CD4-positive, alpha-beta memory T cell (primary cell): ENCODE measurements at regions not wholly inside any gene's neighbourhood (a gene's known extent, or its start where the extent isn't known, plus 50 kb on each side); places are given as distances from the start of the nearest gene placed in this dataset.
A peak's percentile ranks its signal among the peaks of the same experiment; 100 is the strongest.
"Not testable (repeated sequence)": the region's sequence is repeated elsewhere in the genome, so short reads cannot be mapped to it uniquely, and the experiment has no call there.

Source experiments
- CTCF ChIA-PET: fragments of 350-600 bp; sonication (Branson Sonifier 250); formaldehyde crosslinking; loops from one replicate; lab custom pipeline; 2021; ENCODE audit warnings: inconsistent platforms; ENCODE audit not compliant: partially characterized antibody; lab: Charles Lee
- POLR2A ChIA-PET: fragments of 350-600 bp; sonication (Branson Sonifier 250); formaldehyde crosslinking; loops from one replicate; lab custom pipeline; 2021; ENCODE audit not compliant: partially characterized antibody; lab: Charles Lee
- DNase-seq, 5 donors: peaks; one replicate each; pipeline versions ENCODE4 v3.0.0 to v3.0.0-alpha.2; 2020 to 2022; ENCODE audit warnings: mixed read lengths in 1 of 5
- H3K27ac ChIP-seq: one replicate; pipeline ENCODE4 v1.7.0; 2013; ENCODE audit warnings: low read depth, low read length
- H3K27me3 ChIP-seq: 2 replicates; pipeline ENCODE4 v1.7.0; 2013; ENCODE audit warnings: mild to moderate bottlenecking, low read length, moderate library complexity; ENCODE audit not compliant: insufficient read depth
- H3K36me3 ChIP-seq: 2 replicates; pipeline ENCODE4 v1.7.0; 2013; ENCODE audit warnings: mild to moderate bottlenecking, low read length, moderate library complexity; ENCODE audit not compliant: insufficient read depth
- H3K4me1 ChIP-seq: 2 replicates; pipeline ENCODE4 v1.7.0; 2013; ENCODE audit warnings: mild to moderate bottlenecking, low read length, moderate library complexity; ENCODE audit not compliant: insufficient read depth
- H3K4me3 ChIP-seq, 2 donors: one replicate each; pipeline ENCODE4 v1.7.0; 2013; ENCODE audit warnings: low read length in 2 of 2, mild to moderate bottlenecking in 1 of 2
- H3K9me3 ChIP-seq, 2 donors: one replicate each; pipeline ENCODE4 v1.7.0; 2013; ENCODE audit warnings: low read length in 2 of 2, control low read depth in 1 of 2; ENCODE audit not compliant: control insufficient read depth in 1 of 2
- H3K27ac Mint-ChIP-seq, 7 donors: one replicate each; pipeline ENCODE4 v1.8.0; 2020 to 2021; ENCODE audit warnings: mixed read lengths in 7 of 7, mild to moderate bottlenecking in 6 of 7, inconsistent platforms in 3 of 7, moderate library complexity in 3 of 7
- H3K27me3 Mint-ChIP-seq, 2 donors: one replicate each; pipeline ENCODE4 v1.8.0; 2020 to 2021; ENCODE audit warnings: mixed read lengths in 2 of 2
- H3K36me3 Mint-ChIP-seq, 2 donors: one replicate each; pipeline ENCODE4 v1.8.0; 2020 to 2021; ENCODE audit warnings: mixed read lengths in 2 of 2, inconsistent platforms in 1 of 2, mild to moderate bottlenecking in 1 of 2
- H3K4me1 Mint-ChIP-seq, 4 donors: one replicate each; pipeline ENCODE4 v1.8.0; 2020 to 2021; ENCODE audit warnings: mixed read lengths in 4 of 4, mild to moderate bottlenecking in 1 of 4
- H3K4me3 Mint-ChIP-seq, 8 donors: one replicate each; pipeline ENCODE4 v1.8.0; 2020 to 2021; ENCODE audit warnings: mixed read lengths in 8 of 8, mild to moderate bottlenecking in 7 of 8, moderate library complexity in 6 of 8, inconsistent platforms in 3 of 8
- H3K9me3 Mint-ChIP-seq, 8 donors: one replicate each; pipeline ENCODE4 v1.8.0; 2020 to 2021; ENCODE audit warnings: mixed read lengths in 8 of 8, mild to moderate bottlenecking in 5 of 8, inconsistent platforms in 3 of 8, moderate library complexity in 1 of 8
- intact Hi-C: fragments of 100-400 bp; cut with micrococcal nuclease; formaldehyde crosslinking; loops from one replicate; pipeline ENCODE4 v1.15.1; 2023

DNA sequence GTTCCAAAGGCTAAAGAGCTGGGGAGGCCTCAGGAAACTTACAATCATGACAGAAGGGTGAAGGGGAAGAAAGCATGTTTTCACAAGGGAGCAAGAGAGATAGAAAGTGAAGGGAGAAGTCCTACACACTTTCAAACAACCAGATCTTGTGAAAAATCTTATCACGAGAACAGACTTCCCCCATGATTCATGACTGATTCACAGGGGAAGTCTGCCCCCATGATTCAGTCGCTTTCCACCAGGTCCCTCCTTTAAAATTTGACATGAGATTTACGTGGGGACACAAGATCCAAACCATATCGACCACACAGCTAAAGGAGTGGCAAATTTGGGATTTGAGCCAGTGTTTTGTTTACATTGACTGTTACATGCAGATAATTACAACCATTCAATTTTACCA, 971.1 kb upstream of the HS3ST1 start:
- H3K4me3 Mint-ChIP-seq, result no peak overlapping the region
- H3K4me3 ChIP-seq, result no peak overlapping the region
- no peaks in the 10 kb centered on the region for H3K4me1 ChIP-seq
- DNase-seq, result no peak
- H3K9me3 ChIP-seq, result no peaks in the 10 kb centered on the region
- H3K9me3 Mint-ChIP-seq, result peaks cover 2 to 11% (median 4%) of the 10 kb centered on the region in 8 donors
- H3K27ac Mint-ChIP-seq, result no peak overlapping the region
- H3K36me3 ChIP-seq, result no peaks in the 10 kb centered on the region
- H3K27ac ChIP-seq, result no peak overlapping the region
- H3K4me1 Mint-ChIP-seq, result no peaks in the 10 kb centered on the region
- intact Hi-C loops, result no loop called here
- H3K36me3 Mint-ChIP-seq, result no peaks in the 10 kb centered on the region
- no peaks in the 10 kb centered on the region for H3K27me3 ChIP-seq
- no peaks in the 10 kb centered on the region for H3K27me3 Mint-ChIP-seq
- ChIA-PET POLR2A (no interaction called here), CTCF (no interaction called here)

DNA sequence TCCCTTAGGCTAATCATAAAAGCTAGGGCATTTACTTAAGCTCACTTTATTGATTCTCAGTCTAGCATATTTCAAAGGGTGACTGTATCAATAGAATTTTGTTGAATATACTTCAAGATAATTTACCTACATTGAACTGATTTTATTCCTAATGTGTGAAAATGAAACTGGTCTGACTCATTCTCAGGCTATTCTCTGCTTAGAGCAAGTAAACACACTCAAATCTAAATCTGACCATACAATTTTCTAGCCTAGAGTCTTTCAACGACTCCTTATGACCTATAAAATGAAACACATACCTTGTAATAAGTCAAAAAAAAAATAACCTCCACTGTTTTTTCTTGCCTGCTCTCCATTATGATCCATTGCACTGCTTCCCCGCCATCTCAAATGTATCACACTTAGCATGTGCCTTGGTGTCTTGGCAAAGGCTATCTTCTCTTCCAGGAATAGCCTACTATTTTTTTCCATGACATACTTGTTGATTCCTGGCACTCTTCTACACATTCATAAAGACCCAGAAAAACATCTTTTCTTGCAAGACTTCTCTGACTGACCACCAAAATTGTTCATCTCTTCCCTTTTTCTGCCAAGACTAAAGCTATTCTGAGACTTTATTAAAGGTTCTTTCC, 965.1 kb upstream of the HS3ST1 start:
- Histone ChIP-seq H3K27me3 (no peaks in the 10 kb centered on the region), H3K4me3 (no peak overlapping the region), H3K4me1 (no peaks in the 10 kb centered on the region), H3K9me3 (no peaks in the 10 kb centered on the region), H3K36me3 (no peaks in the 10 kb centered on the region), H3K27ac (no peak overlapping the region)
- Mint-ChIP-seq H3K27me3 (no peaks in the 10 kb centered on the region), H3K4me3 (no peak overlapping the region), H3K27ac (no peak overlapping the region), H3K36me3 (no peaks in the 10 kb centered on the region), H3K9me3 (peaks cover 0 to 9% (median 4%) of the 10 kb centered on the region in 8 donors), H3K4me1 (no peaks in the 10 kb centered on the region)
- ChIA-PET POLR2A (no interaction called here), CTCF (no interaction called here)
- DNase-seq, result no peak
- intact Hi-C loops, result no loop called here

DNA sequence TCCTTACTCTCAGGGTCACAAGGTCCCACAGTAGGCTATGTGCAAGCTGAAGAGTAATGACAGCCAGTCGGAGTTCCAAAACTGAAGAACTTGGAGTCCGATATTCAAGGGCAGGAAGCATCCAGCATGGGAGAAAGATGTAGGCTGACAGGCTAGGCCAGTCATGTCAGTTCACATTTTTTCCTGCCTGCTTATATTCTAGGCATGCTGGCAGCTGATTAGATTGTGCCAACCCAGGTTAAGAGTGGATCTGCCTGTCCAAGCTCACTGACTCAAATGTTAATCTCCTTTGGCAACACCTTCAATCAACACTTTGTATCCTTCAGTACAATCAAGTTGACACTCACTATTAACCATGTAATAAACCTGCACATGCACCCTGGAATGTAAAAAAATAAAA, 960.9 kb upstream of the HS3ST1 start:
- intact Hi-C loops, result no loop called here
- Histone ChIP-seq H3K9me3 (no peaks in the 10 kb centered on the region), H3K4me1 (no peaks in the 10 kb centered on the region), H3K4me3 (no peak overlapping the region), H3K27me3 (no peaks in the 10 kb centered on the region), H3K36me3 (no peaks in the 10 kb centered on the region), H3K27ac (no peak overlapping the region)
- no peak for DNase-seq
- CTCF ChIA-PET, result no interaction called here
- POLR2A ChIA-PET, result no interaction called here
- H3K4me1 Mint-ChIP-seq, result no peaks in the 10 kb centered on the region
- H3K4me3 Mint-ChIP-seq, result no peak overlapping the region
- H3K9me3 Mint-ChIP-seq, result peaks cover 0 to 14% (median 5%) of the 10 kb centered on the region in 8 donors
- H3K36me3 Mint-ChIP-seq, result no peaks in the 10 kb centered on the region
- no peaks in the 10 kb centered on the region for H3K27me3 Mint-ChIP-seq
- H3K27ac Mint-ChIP-seq, result no peak overlapping the region

DNA sequence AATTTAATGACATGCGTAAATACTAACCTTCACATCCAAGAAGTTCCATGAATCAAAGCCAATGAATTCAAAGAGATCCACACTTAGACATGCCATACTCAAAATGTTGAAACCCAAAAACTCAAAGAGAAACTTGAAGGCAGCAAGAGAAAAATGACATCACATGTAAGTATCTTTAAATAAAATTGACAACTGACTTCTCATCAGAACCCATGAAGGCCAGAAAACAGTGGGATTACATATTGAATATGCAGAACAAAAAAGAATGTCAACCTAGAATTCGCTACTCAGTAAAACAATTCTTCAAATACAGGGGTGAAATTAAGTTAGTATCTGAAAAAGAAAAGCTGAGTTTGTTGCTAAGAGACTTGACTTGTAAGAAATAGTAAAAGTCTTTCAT, 953.9 kb upstream of the HS3ST1 start:
- Mint-ChIP-seq H3K36me3 (no peaks in the 10 kb centered on the region), H3K27me3 (no peaks in the 10 kb centered on the region), H3K4me1 (no peaks in the 10 kb centered on the region), H3K4me3 (no peak overlapping the region), H3K27ac (no peak overlapping the region), H3K9me3 (peaks cover 3 to 17% (median 8%) of the 10 kb centered on the region in 8 donors)
- Histone ChIP-seq H3K4me1 (no peaks in the 10 kb centered on the region), H3K36me3 (no peaks in the 10 kb centered on the region), H3K9me3 (no peaks in the 10 kb centered on the region), H3K27ac (no peak overlapping the region), H3K4me3 (no peak overlapping the region), H3K27me3 (no peaks in the 10 kb centered on the region)
- no peak for DNase-seq
- intact Hi-C loops, result no loop called here
- CTCF ChIA-PET, result no interaction called here
- POLR2A ChIA-PET, result no interaction called here

DNA sequence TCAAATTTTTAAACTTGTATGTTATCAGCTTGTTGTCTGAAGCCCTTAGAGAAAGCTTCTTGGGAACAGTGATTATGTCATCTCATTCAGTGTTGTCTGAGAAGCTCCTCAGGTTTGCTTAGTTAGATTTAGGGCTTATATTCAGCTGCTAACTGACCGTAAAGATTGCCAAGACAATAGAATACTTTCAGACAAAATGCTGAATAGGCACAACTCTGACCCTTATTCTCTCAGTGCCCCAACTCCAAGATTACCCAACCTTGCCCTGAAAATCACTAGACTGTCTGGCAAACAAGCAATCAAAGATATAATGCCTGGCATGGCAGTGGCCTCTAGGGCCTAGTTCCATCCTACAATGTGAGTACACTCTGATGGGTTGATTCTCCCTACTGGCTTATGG, 950.5 kb upstream of the HS3ST1 start:
- no peak for DNase-seq
- H3K27me3 Mint-ChIP-seq, result no peaks in the 10 kb centered on the region
- Histone ChIP-seq H3K4me3 (no peak overlapping the region), H3K4me1 (no peaks in the 10 kb centered on the region), H3K27me3 (no peaks in the 10 kb centered on the region), H3K36me3 (no peaks in the 10 kb centered on the region), H3K27ac (no peak overlapping the region), H3K9me3 (no peaks in the 10 kb centered on the region)
- H3K4me3 Mint-ChIP-seq, result no peak overlapping the region
- H3K36me3 Mint-ChIP-seq, result no peaks in the 10 kb centered on the region
- intact Hi-C loops, result no loop called here
- H3K4me1 Mint-ChIP-seq, result no peaks in the 10 kb centered on the region
- H3K9me3 Mint-ChIP-seq, result peaks cover 0 to 18% (median 8%) of the 10 kb centered on the region in 8 donors
- ChIA-PET POLR2A (no interaction called here), CTCF (no interaction called here)
- no peak overlapping the region for H3K27ac Mint-ChIP-seq

DNA sequence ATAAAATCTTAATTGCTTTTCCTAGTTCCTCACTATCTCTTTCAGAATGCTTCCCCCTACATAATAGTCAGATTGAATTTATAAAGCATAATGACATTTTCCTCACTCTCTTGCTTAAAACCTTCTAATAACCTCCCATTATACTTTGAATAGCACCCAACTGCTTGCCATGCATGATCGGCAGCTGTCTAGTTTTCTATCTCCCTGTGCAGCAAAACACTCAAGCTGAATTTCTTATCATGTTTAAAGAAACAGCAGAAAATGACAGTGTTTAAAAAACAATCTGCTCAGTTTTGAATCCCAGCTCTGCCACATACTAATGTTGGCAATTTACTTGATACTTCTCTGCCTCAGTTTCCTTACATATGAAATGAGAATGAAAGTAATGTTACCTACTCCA, 947.1 kb upstream of the HS3ST1 start:
- no peaks in the 10 kb centered on the region for H3K27me3 ChIP-seq
- no peaks in the 10 kb centered on the region for H3K4me1 ChIP-seq
- Mint-ChIP-seq H3K27me3 (no peaks in the 10 kb centered on the region), H3K36me3 (no peaks in the 10 kb centered on the region), H3K4me3 (no peak overlapping the region), H3K9me3 (peaks cover 0 to 11% (median 7%) of the 10 kb centered on the region in 8 donors), H3K27ac (no peak overlapping the region), H3K4me1 (no peaks in the 10 kb centered on the region)
- POLR2A ChIA-PET, result no interaction called here
- intact Hi-C loops, result no loop called here
- H3K9me3 ChIP-seq, result no peaks in the 10 kb centered on the region
- CTCF ChIA-PET, result no interaction called here
- DNase-seq, result no peak
- H3K27ac ChIP-seq, result no peak overlapping the region
- H3K36me3 ChIP-seq, result no peaks in the 10 kb centered on the region
- H3K4me3 ChIP-seq, result no peak overlapping the region

DNA sequence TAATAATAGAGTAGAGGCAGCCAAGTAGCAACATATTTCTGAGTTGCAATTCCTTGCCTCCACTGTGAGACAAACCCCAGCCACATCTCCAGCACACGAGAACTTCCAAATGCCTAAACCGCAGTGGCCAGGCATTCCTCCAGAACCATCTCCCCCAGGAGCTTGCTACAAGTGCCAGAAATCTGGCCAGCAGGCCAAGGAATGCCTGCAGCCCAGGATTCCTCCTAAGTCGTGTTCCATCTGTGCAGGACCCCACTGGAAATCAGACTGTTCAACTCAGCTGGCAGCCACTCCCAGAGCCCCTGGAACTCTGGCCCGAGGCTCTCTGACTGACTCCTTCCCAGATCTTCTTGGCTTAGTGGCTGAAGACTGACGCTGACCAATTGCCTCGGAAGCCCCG, 937.2 kb upstream of the HS3ST1 start:
- H3K4me3 Mint-ChIP-seq, H3K27me3 ChIP-seq, H3K36me3 ChIP-seq, H3K4me1 ChIP-seq, DNase-seq, POLR2A ChIA-PET, intact Hi-C loops, H3K27ac ChIP-seq, H3K9me3 ChIP-seq, H3K27me3 Mint-ChIP-seq, H3K4me3 ChIP-seq, H3K36me3 Mint-ChIP-seq, CTCF ChIA-PET, H3K4me1 Mint-ChIP-seq: not testable (repeated sequence)
- peaks cover 0 to 10% (median 5%) of the 10 kb centered on the region in 8 donors for H3K9me3 Mint-ChIP-seq
- H3K27ac Mint-ChIP-seq, result peak overlapping the region in 1 of 7 donors; percentile 17

DNA sequence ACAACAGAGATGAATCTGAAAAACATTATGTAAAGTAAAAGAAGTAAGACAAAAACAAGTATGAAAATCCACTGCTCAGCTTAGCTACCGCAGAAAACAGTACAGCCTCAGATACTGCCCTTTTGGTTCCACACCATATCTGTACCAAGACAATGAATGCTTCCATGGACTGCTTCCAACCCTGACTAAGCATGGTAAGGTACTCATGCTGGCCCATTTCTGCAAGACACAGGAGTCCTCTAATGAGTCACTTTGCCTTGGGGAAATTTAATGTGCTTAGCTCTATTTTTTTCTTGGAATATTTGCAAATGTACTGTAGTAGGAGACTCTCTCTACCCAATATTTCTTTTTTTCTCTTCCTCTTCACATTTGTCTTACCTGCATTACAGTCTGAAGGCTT, 931.7 kb upstream of the HS3ST1 start:
- ChIA-PET POLR2A (no interaction called here), CTCF (no interaction called here)
- no peak overlapping the region for H3K4me3 ChIP-seq
- DNase-seq, result no peak
- Mint-ChIP-seq H3K27me3 (no peaks in the 10 kb centered on the region), H3K27ac (no peak overlapping the region), H3K4me3 (no peak overlapping the region), H3K36me3 (no peaks in the 10 kb centered on the region), H3K4me1 (no peaks in the 10 kb centered on the region), H3K9me3 (peaks cover 0 to 25% (median 7%) of the 10 kb centered on the region in 8 donors)
- H3K27ac ChIP-seq, result no peak overlapping the region
- intact Hi-C loops, result no loop called here
- H3K4me1 ChIP-seq, result no peaks in the 10 kb centered on the region
- no peaks in the 10 kb centered on the region for H3K36me3 ChIP-seq
- no peaks in the 10 kb centered on the region for H3K27me3 ChIP-seq
- H3K9me3 ChIP-seq, result no peaks in the 10 kb centered on the region
